Heart left ventricle (tissue), 13 donors: ENCODE measurements at regions not wholly inside any gene's neighbourhood (a gene's known extent, or its start where the extent isn't known, plus 50 kb on each side); places are given as distances from the start of the nearest gene placed in this dataset.

Experiments used
- POLR2A ChIP-seq, 2 donors: fragments of 450-650 bp; IDR thresholded peaks; one replicate each; pipeline ENCODE4 v1.6.1; 2017; ENCODE audit warnings: antibody characterized with exemption in 2 of 2, mild to moderate bottlenecking in 2 of 2, moderate library complexity in 2 of 2
- TF ChIP-seq, protein P1 (sequence below), 12 donors: fragments of 200-600 bp; sonication (generic) in 4 of 12; IDR thresholded peaks; one replicate each; pipeline versions ENCODE4 v1.5.0 to v1.8.0; 2018 to 2022; ENCODE audit warnings: antibody characterized with exemption in 12 of 12, mild to moderate bottlenecking in 5 of 12
- donor health status: ischemic (EF 13 %, LVEDD 7.1; RV severe dilation, severe dysfunction).
- donor health status: DM: no; HTN: yes; CAD: no.
- donor health status: DM: no; HTN: no; CAD: no.
- donor health status: ischemic (EF 25% LVEDD 6.9; RV normal size, moderate dysfunction).
- donor health status: ischemic (EF 25% LVEDD 5.7; RV mildly dilated, moderate dysfunction).
- donor health status: ischemic (EF 35%, LVEDD 5.7; RV mildly dilated, moderate dysfunction).
- donor health status: nonischemic (EF 11% LVEDD 7.7; RV severe dilation, severe dysfunction).
- donor health status: DM: yes; HTN: yes; CAD: no.
- donor health status: PGD.
- donor health status: ischemic (EF 29% LVEDD 5.4; RV normal size, mild dysfunction).
- donor health status: nonischemic (EF 23%, LVEDD 6.1; RV moderate dilation, normal function).

DNA sequence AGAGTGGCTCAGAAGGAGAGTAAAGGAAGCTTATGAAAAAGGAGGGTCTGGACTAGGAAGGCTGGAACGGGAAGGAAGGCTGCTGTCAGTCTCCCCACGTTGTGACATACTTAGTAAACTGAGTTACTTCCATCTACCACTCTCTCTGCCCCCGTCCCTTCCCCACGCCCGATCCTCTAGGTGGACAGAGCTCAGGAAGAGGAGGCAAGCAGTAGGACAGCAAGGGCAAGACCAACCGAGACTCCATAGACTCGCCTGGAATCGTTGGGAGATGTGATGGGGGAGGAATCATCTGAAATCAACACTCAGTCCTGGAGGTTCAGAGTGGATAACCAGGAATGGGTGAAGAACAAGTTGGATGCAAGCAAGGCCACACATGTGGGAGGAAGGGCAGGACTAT is 240.7 kb downstream of the BUD13 start:
- TF ChIP-seq, protein P1, sequence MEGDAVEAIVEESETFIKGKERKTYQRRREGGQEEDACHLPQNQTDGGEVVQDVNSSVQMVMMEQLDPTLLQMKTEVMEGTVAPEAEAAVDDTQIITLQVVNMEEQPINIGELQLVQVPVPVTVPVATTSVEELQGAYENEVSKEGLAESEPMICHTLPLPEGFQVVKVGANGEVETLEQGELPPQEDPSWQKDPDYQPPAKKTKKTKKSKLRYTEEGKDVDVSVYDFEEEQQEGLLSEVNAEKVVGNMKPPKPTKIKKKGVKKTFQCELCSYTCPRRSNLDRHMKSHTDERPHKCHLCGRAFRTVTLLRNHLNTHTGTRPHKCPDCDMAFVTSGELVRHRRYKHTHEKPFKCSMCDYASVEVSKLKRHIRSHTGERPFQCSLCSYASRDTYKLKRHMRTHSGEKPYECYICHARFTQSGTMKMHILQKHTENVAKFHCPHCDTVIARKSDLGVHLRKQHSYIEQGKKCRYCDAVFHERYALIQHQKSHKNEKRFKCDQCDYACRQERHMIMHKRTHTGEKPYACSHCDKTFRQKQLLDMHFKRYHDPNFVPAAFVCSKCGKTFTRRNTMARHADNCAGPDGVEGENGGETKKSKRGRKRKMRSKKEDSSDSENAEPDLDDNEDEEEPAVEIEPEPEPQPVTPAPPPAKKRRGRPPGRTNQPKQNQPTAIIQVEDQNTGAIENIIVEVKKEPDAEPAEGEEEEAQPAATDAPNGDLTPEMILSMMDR (IDR thresholded peaks at IDR 0.05) = no peak
- no peak for TF ChIP-seq POLR2A (IDR thresholded peaks at IDR 0.05)
